Neuronal stem cell (in vitro differentiated cells): ENCODE measurements at regions not wholly inside any gene's neighbourhood (a gene's known extent, or its start where the extent isn't known, plus 50 kb on each side); places are given as distances from the start of the nearest gene placed in this dataset.

Source experiments
- DNase-seq: peaks from one replicate; pipeline ENCODE4 v3.0.0-alpha.2; 2013; ENCODE audit warnings: low spot score
- H2AFZ ChIP-seq: one replicate; pipeline ENCODE4 v1.6.1; 2013; ENCODE audit warnings: mild to moderate bottlenecking, low read length, inconsistent platforms
- H2AK5ac ChIP-seq: 2 replicates; pipeline ENCODE4 v1.6.1; 2013; ENCODE audit warnings: low read depth, mild to moderate bottlenecking, inconsistent platforms, low read length, moderate library complexity, mixed read lengths
- H2BK120ac ChIP-seq: 2 replicates; pipeline ENCODE4 v1.6.1; 2013; ENCODE audit warnings: low read depth, mild to moderate bottlenecking, inconsistent platforms, low read length, moderate library complexity, mixed read lengths
- H2BK12ac ChIP-seq: one replicate; pipeline ENCODE4 v1.6.1; 2013; ENCODE audit warnings: low read length, inconsistent platforms
- H2BK15ac ChIP-seq: 2 replicates; pipeline ENCODE4 v1.6.1; 2013; ENCODE audit warnings: mild to moderate bottlenecking, low read length, inconsistent platforms, mixed read lengths
- H2BK5ac ChIP-seq: one replicate; pipeline ENCODE4 v1.6.1; 2013; ENCODE audit warnings: inconsistent platforms, mild to moderate bottlenecking, low read length, moderate library complexity
- H3K14ac ChIP-seq: one replicate; pipeline ENCODE4 v1.6.1; 2013; ENCODE audit warnings: low read length, inconsistent platforms
- H3K18ac ChIP-seq: 2 replicates; pipeline ENCODE4 v1.6.1; 2013; ENCODE audit warnings: low read length, inconsistent platforms
- H3K23ac ChIP-seq: 2 replicates; pipeline ENCODE4 v1.6.1; 2013; ENCODE audit warnings: low read depth, mild to moderate bottlenecking, mixed read lengths, low read length, inconsistent platforms; ENCODE audit not compliant: poor library complexity
- H3K27ac ChIP-seq: replicated peaks from 3 replicates; pipeline ENCODE4 v1.5.1; 2013; ENCODE audit warnings: low read length, inconsistent platforms
- H3K27me3 ChIP-seq, 3 experiments: 2 replicates each; pipeline ENCODE4 v1.6.1; 2013; ENCODE audit warnings: low read length in 3 of 3, mild to moderate bottlenecking in 2 of 3, inconsistent platforms in 1 of 3, low read depth in 1 of 3, mixed read lengths in 1 of 3, moderate library complexity in 1 of 3; ENCODE audit not compliant: control insufficient read depth in 3 of 3, insufficient read depth in 3 of 3
- H3K36me3 ChIP-seq, 2 donors: replicated peaks in 1 of 2; 2 replicates each; pipeline ENCODE4 v1.6.1; 2013; ENCODE audit warnings: low read length in 2 of 2; ENCODE audit not compliant: control insufficient read depth in 2 of 2, insufficient read depth in 2 of 2
- H3K4ac ChIP-seq: 2 replicates; pipeline ENCODE4 v1.6.1; 2013; ENCODE audit warnings: inconsistent platforms, mild to moderate bottlenecking, low read length, moderate library complexity
- H3K4me1 ChIP-seq, 2 donors: 1 replicate in 1 of 2; 2 replicates in 1 of 2; pipeline ENCODE4 v1.6.1; 2013; ENCODE audit warnings: low read length in 2 of 2, low read depth in 1 of 2; ENCODE audit not compliant: control insufficient read depth in 2 of 2, insufficient read depth in 1 of 2
- H3K4me2 ChIP-seq: one replicate; pipeline ENCODE4 v1.6.1; 2013; ENCODE audit warnings: mild to moderate bottlenecking, low read length, inconsistent platforms; ENCODE audit not compliant: insufficient read depth, poor library complexity, severe bottlenecking
- H3K4me3 ChIP-seq, 2 donors: 2 replicates each; pipeline ENCODE4 v1.5.1; 2013; ENCODE audit warnings: low read length in 2 of 2, mild to moderate bottlenecking in 2 of 2, inconsistent platforms in 1 of 2, moderate library complexity in 1 of 2
- H3K79me1 ChIP-seq: one replicate; pipeline ENCODE4 v1.6.1; 2013; ENCODE audit warnings: low read depth, mild to moderate bottlenecking, inconsistent platforms, low read length, moderate library complexity
- H3K9ac ChIP-seq: one replicate; pipeline ENCODE4 v1.6.1; 2013; ENCODE audit warnings: mild to moderate bottlenecking, low read depth, low read length, inconsistent platforms; ENCODE audit not compliant: poor library complexity
- H3K9me3 ChIP-seq, 2 donors: replicated peaks in 1 of 2; 2 replicates each; pipeline versions ENCODE3 to v1.6.1; 2013; ENCODE audit warnings: low read length in 2 of 2, mild to moderate bottlenecking in 2 of 2, inconsistent platforms in 1 of 2, low read depth in 1 of 2, mixed read lengths in 1 of 2, moderate library complexity in 1 of 2; ENCODE audit not compliant: control insufficient read depth in 2 of 2, insufficient read depth in 1 of 2
- H4K8ac ChIP-seq: one replicate; pipeline ENCODE4 v1.6.1; 2013; ENCODE audit warnings: low read depth, mild to moderate bottlenecking, inconsistent platforms, low read length, moderate library complexity
- H4K91ac ChIP-seq: one replicate; pipeline ENCODE4 v1.6.1; 2013; ENCODE audit warnings: low read length, low read depth, mild to moderate bottlenecking, inconsistent platforms; ENCODE audit not compliant: poor library complexity
- WGBS, 2 donors: extraction: QIAGEN DNeasy Blood & Tissue Kit; methylation state at CpG; one replicate each; pipeline ENCODE4 v1.1.7; 2013; ENCODE audit warnings: missing lambda C conversion rate in 2 of 2, mixed read lengths in 1 of 2; ENCODE audit not compliant: insufficient read length in 2 of 2, insufficient replicate concordance in 1 of 2; ENCODE audit errors: extremely low coverage in 2 of 2; 5-methylcytosine and 5-hydroxymethylcytosine counted together

GRCh38 chr4:24234288-24234848 is 344.5 kb upstream of the PPARGC1A start:
- H3K27ac ChIP-seq, result no peak overlapping the region
- WGBS, 2 donors, result no CpG with 5 or more reads among the region's 3 CpGs
- no peak overlapping the region for H3K4ac ChIP-seq
- H3K36me3 ChIP-seq, result no peaks in the 10 kb centered on the region
- H4K91ac ChIP-seq, result no peak overlapping the region
- no peak overlapping the region for H2AFZ ChIP-seq
- no peak for DNase-seq
- H3K18ac ChIP-seq, result no peak overlapping the region
- no peak overlapping the region for H2BK12ac ChIP-seq
- no peak overlapping the region for H4K8ac ChIP-seq
- no peak overlapping the region for H3K9ac ChIP-seq
- H3K4me1 ChIP-seq, result peaks cover 0 to 2% of the 10 kb centered on the region in 2 donors
- no peaks in the 10 kb centered on the region for H3K79me1 ChIP-seq
- no peak overlapping the region for H3K4me2 ChIP-seq
- no peak overlapping the region for H2BK5ac ChIP-seq
- no peaks in the 10 kb centered on the region for H3K9me3 ChIP-seq
- H2BK15ac ChIP-seq, result no peak overlapping the region
- no peak overlapping the region for H3K4me3 ChIP-seq
- H2BK120ac ChIP-seq, result no peak overlapping the region
- no peak overlapping the region for H3K23ac ChIP-seq
- H3K27me3 ChIP-seq, result no peaks in the 10 kb centered on the region
- H3K14ac ChIP-seq, result no peak overlapping the region
- H2AK5ac ChIP-seq, result no peak overlapping the region

- no peak overlapping the region for H3K9ac ChIP-seq
Observed at GRCh38 chr4:24230955-24231354, 341.1 kb upstream of the PPARGC1A start.

GRCh38 chr4:24229978-24230377 is 340.1 kb upstream of the PPARGC1A start:
- Histone ChIP-seq H3K79me1 (no peaks in the 10 kb centered on the region), H3K4ac (no peak overlapping the region), H3K27ac (no peak overlapping the region), H3K4me2 (no peak overlapping the region), H2AK5ac (no peak overlapping the region), H3K18ac (no peak overlapping the region), H2AFZ (no peak overlapping the region), H3K23ac (no peak overlapping the region), H2BK12ac (no peak overlapping the region), H3K4me1 (peaks cover 0 to 4% of the 10 kb centered on the region in 2 donors), H2BK15ac (no peak overlapping the region), H3K4me3 (no peak overlapping the region), H3K27me3 (no peaks in the 10 kb centered on the region), H3K9me3 (no peaks in the 10 kb centered on the region), H3K14ac (no peak overlapping the region), H2BK5ac (no peak overlapping the region), H3K36me3 (no peaks in the 10 kb centered on the region), H4K8ac (no peak overlapping the region), H4K91ac (no peak overlapping the region), H2BK120ac (no peak overlapping the region), H3K9ac (no peak overlapping the region)
- no peak for DNase-seq
- no CpG with 5 or more reads among the region's 4 CpGs for WGBS, 2 donors

More at GRCh38 chr4:24230955-24231354, 341.1 kb upstream of the PPARGC1A start:
- no peak overlapping the region for H2BK12ac ChIP-seq
- H3K27ac ChIP-seq, result no peak overlapping the region
- DNase-seq, result no peak
- no peak overlapping the region for H3K4me3 ChIP-seq
- no peak overlapping the region for H2AK5ac ChIP-seq
- no peaks in the 10 kb centered on the region for H3K27me3 ChIP-seq
- WGBS, 2 donors, result no CpG with 5 or more reads among the region's 6 CpGs
- H3K4ac ChIP-seq, result no peak overlapping the region
- no peak overlapping the region for H2BK120ac ChIP-seq
- H3K4me2 ChIP-seq, result no peak overlapping the region
- H3K18ac ChIP-seq, result no peak overlapping the region
- H2AFZ ChIP-seq, result no peak overlapping the region
- no peak overlapping the region for H2BK15ac ChIP-seq
- no peaks in the 10 kb centered on the region for H3K9me3 ChIP-seq
- no peak overlapping the region for H3K14ac ChIP-seq
- H4K91ac ChIP-seq, result no peak overlapping the region
- H3K79me1 ChIP-seq, result no peaks in the 10 kb centered on the region
- H3K23ac ChIP-seq, result no peak overlapping the region
- no peak overlapping the region for H2BK5ac ChIP-seq
- H3K36me3 ChIP-seq, result no peaks in the 10 kb centered on the region
- H3K4me1 ChIP-seq, result peaks cover 0 to 3% of the 10 kb centered on the region in 2 donors
- H4K8ac ChIP-seq, result no peak overlapping the region

GRCh38 chr4:24228692-24229091 is 338.8 kb upstream of the PPARGC1A start:
- Histone ChIP-seq H3K79me1 (no peaks in the 10 kb centered on the region), H3K9me3 (no peaks in the 10 kb centered on the region), H2BK15ac (no peak overlapping the region), H3K27ac (no peak overlapping the region), H2BK12ac (no peak overlapping the region), H2AFZ (no peak overlapping the region), H2BK120ac (no peak overlapping the region), H3K4me3 (no peak overlapping the region), H3K18ac (no peak overlapping the region), H3K23ac (no peak overlapping the region), H3K4me2 (no peak overlapping the region), H3K36me3 (no peaks in the 10 kb centered on the region), H2BK5ac (no peak overlapping the region), H2AK5ac (no peak overlapping the region), H3K14ac (no peak overlapping the region), H4K91ac (no peak overlapping the region), H3K27me3 (no peaks in the 10 kb centered on the region), H3K9ac (no peak overlapping the region), H3K4ac (no peak overlapping the region), H3K4me1 (peaks cover 0 to 1% of the 10 kb centered on the region in 2 donors), H4K8ac (no peak overlapping the region)
- DNase-seq, result no peak
- no CpG with 5 or more reads among the region's 4 CpGs for WGBS, 2 donors
